ENCODE measurements at regions not wholly inside any gene's neighbourhood (a gene's known extent, or its start where the extent isn't known, plus 50 kb on each side); places are given as distances from the start of the nearest gene placed in this dataset.

GRCh38 chr13:31905961-31906360 is 125.6 kb upstream of the FRY start:
- Histone ChIP-seq H3K27ac (ENCODE audit: low read depth, low read length) (no peak overlapping the region), H3K27me3 (ENCODE audit: control insufficient read depth in 5 of 5, insufficient read depth in 4 of 5, low read length in 5 of 5) (no peaks in the 10 kb centered on the region), H3K36me3 (ENCODE audit: control insufficient read depth in 5 of 5, insufficient read depth in 5 of 5, low read length in 5 of 5) (no peaks in the 10 kb centered on the region), H3K4me3 (ENCODE audit: low read depth in 1 of 5, low read length in 5 of 5) (no peak overlapping the region), H3K9me3 (ENCODE audit: control insufficient read depth in 5 of 5, low read length in 5 of 5) (no peaks in the 10 kb centered on the region), H3K9ac (ENCODE audit: low read length in 5 of 5) (no peak overlapping the region), H3K4me1 (ENCODE audit: control insufficient read depth in 5 of 5, insufficient read depth in 5 of 5, low read length in 5 of 5) (peaks cover 7 to 31% (median 22%) of the 10 kb centered on the region in 5 donors)

GRCh38 chr13:31908696-31909411 is 122.7 kb upstream of the FRY start:
- H3K27me3 ChIP-seq (ENCODE audit: control insufficient read depth in 5 of 5, insufficient read depth in 4 of 5, low read length in 5 of 5): no peaks in the 10 kb centered on the region
- H3K4me3 ChIP-seq (ENCODE audit: low read depth in 1 of 5, low read length in 5 of 5): no peak overlapping the region
- peak overlapping the region in 1 of 5 donors; percentile 44 for H3K9ac ChIP-seq (ENCODE audit: low read length in 5 of 5)
- H3K27ac ChIP-seq (ENCODE audit: low read depth, low read length): peak overlapping the region; percentile 47
- no peaks in the 10 kb centered on the region for H3K36me3 ChIP-seq (ENCODE audit: control insufficient read depth in 5 of 5, insufficient read depth in 5 of 5, low read length in 5 of 5)
- peaks cover 7 to 36% (median 25%) of the 10 kb centered on the region in 5 donors for H3K4me1 ChIP-seq (ENCODE audit: control insufficient read depth in 5 of 5, insufficient read depth in 5 of 5, low read length in 5 of 5)
- no peaks in the 10 kb centered on the region for H3K9me3 ChIP-seq (ENCODE audit: control insufficient read depth in 5 of 5, low read length in 5 of 5)

DNA sequence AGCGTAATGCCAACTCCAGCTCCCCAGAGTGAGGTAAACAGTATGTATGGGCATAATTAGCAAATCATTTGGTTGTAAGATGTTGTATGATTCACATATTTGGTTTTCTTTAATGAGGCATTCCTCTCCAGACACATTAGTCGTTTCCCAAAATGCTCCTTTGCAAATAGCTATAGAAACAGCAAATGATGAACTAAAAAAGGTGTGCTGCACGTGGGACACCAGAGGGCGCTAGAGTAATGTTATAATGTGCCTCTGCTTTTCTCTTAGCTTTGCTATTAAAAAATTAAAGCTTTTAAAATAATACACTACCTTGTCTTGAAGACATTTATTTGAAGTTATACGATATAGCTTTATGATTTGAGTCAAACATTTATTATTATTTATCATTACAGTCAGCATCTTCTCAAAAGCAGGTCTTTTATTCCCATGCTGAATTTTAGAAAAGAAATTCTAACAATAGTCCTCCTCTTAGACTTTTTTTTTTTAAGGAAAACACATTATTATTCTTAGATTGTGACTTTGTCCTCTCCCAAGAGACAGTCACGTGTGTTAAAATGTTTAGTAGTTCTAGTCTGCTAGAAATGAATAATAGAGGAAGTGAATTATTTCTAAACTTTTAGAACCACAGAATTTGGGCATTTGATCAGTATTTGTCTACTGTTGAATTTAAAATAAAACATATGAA is 121.6 kb upstream of the FRY start:
- Histone ChIP-seq H3K27me3 (ENCODE audit: control insufficient read depth in 5 of 5, insufficient read depth in 4 of 5, low read length in 5 of 5) (no peaks in the 10 kb centered on the region), H3K9ac (ENCODE audit: low read length in 5 of 5) (no peak overlapping the region), H3K4me1 (ENCODE audit: control insufficient read depth in 5 of 5, insufficient read depth in 5 of 5, low read length in 5 of 5) (peaks cover 7 to 35% (median 25%) of the 10 kb centered on the region in 5 donors), H3K36me3 (ENCODE audit: control insufficient read depth in 5 of 5, insufficient read depth in 5 of 5, low read length in 5 of 5) (no peaks in the 10 kb centered on the region), H3K9me3 (ENCODE audit: control insufficient read depth in 5 of 5, low read length in 5 of 5) (no peaks in the 10 kb centered on the region), H3K27ac (ENCODE audit: low read depth, low read length) (no peak overlapping the region), H3K4me3 (ENCODE audit: low read depth in 1 of 5, low read length in 5 of 5) (no peak overlapping the region)

DNA sequence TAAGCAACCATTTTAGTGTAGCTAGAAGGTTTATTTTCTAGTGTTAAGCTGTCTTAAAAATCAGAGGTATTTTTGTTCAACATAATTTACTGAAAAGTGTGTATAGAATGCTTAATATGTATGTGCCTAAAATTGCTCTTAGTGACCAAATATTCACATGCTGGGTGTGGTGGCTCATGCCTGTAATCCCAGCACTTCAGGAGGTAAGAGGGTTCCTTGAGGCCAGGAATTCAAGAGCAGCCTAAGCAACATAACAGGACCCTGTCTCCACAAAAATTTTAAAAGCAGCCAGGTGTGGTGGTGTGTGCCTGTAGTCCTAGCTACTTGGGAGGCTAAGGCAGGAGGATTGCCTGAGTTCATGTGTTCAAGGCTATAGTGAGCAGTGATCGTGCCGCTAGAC is 120.9 kb upstream of the FRY start:
- H3K27ac ChIP-seq (ENCODE audit: low read depth, low read length): no peak overlapping the region
- no peaks in the 10 kb centered on the region for H3K36me3 ChIP-seq (ENCODE audit: control insufficient read depth in 5 of 5, insufficient read depth in 5 of 5, low read length in 5 of 5)
- H3K4me1 ChIP-seq (ENCODE audit: control insufficient read depth in 5 of 5, insufficient read depth in 5 of 5, low read length in 5 of 5): peaks cover 7 to 35% (median 25%) of the 10 kb centered on the region in 5 donors
- no peaks in the 10 kb centered on the region for H3K27me3 ChIP-seq (ENCODE audit: control insufficient read depth in 5 of 5, insufficient read depth in 4 of 5, low read length in 5 of 5)
- H3K4me3 ChIP-seq (ENCODE audit: low read depth in 1 of 5, low read length in 5 of 5): no peak overlapping the region
- no peaks in the 10 kb centered on the region for H3K9me3 ChIP-seq (ENCODE audit: control insufficient read depth in 5 of 5, low read length in 5 of 5)
- no peak overlapping the region for H3K9ac ChIP-seq (ENCODE audit: low read length in 5 of 5)

- Histone ChIP-seq H3K4me3 (ENCODE audit: low read depth in 1 of 5, low read length in 5 of 5) (no peak overlapping the region), H3K4me1 (ENCODE audit: control insufficient read depth in 5 of 5, insufficient read depth in 5 of 5, low read length in 5 of 5) (peaks cover 7 to 35% (median 25%) of the 10 kb centered on the region in 5 donors), H3K36me3 (ENCODE audit: control insufficient read depth in 5 of 5, insufficient read depth in 5 of 5, low read length in 5 of 5) (no peaks in the 10 kb centered on the region), H3K27ac (ENCODE audit: low read depth, low read length) (no peak overlapping the region), H3K9me3 (ENCODE audit: control insufficient read depth in 5 of 5, low read length in 5 of 5) (no peaks in the 10 kb centered on the region), H3K27me3 (ENCODE audit: control insufficient read depth in 5 of 5, insufficient read depth in 4 of 5, low read length in 5 of 5) (no peaks in the 10 kb centered on the region), H3K9ac (ENCODE audit: low read length in 5 of 5) (no peak overlapping the region)
Measured at GRCh38 chr13:31912647-31913401, 118.8 kb upstream of the FRY start.

GRCh38 chr13:31913459-31913858 is 118.1 kb upstream of the FRY start:
- Histone ChIP-seq H3K4me1 (ENCODE audit: control insufficient read depth in 5 of 5, insufficient read depth in 5 of 5, low read length in 5 of 5) (peaks cover 5 to 32% (median 22%) of the 10 kb centered on the region in 5 donors), H3K36me3 (ENCODE audit: control insufficient read depth in 5 of 5, insufficient read depth in 5 of 5, low read length in 5 of 5) (no peaks in the 10 kb centered on the region), H3K27ac (ENCODE audit: low read depth, low read length) (no peak overlapping the region), H3K9me3 (ENCODE audit: control insufficient read depth in 5 of 5, low read length in 5 of 5) (no peaks in the 10 kb centered on the region), H3K9ac (ENCODE audit: low read length in 5 of 5) (no peak overlapping the region), H3K4me3 (ENCODE audit: low read depth in 1 of 5, low read length in 5 of 5) (no peak overlapping the region), H3K27me3 (ENCODE audit: control insufficient read depth in 5 of 5, insufficient read depth in 4 of 5, low read length in 5 of 5) (no peaks in the 10 kb centered on the region)

- peaks cover 0 to 18% (median 8%) of the 10 kb centered on the region in 5 donors for H3K4me1 ChIP-seq (ENCODE audit: control insufficient read depth in 5 of 5, insufficient read depth in 5 of 5, low read length in 5 of 5)
- no peaks in the 10 kb centered on the region for H3K27me3 ChIP-seq (ENCODE audit: control insufficient read depth in 5 of 5, insufficient read depth in 4 of 5, low read length in 5 of 5)
- no peak overlapping the region for H3K27ac ChIP-seq (ENCODE audit: low read depth, low read length)
- H3K36me3 ChIP-seq (ENCODE audit: control insufficient read depth in 5 of 5, insufficient read depth in 5 of 5, low read length in 5 of 5): no peaks in the 10 kb centered on the region
- no peak overlapping the region for H3K4me3 ChIP-seq (ENCODE audit: low read depth in 1 of 5, low read length in 5 of 5)
- no peaks in the 10 kb centered on the region for H3K9me3 ChIP-seq (ENCODE audit: control insufficient read depth in 5 of 5, low read length in 5 of 5)
- no peak overlapping the region for H3K9ac ChIP-seq (ENCODE audit: low read length in 5 of 5)
Measured at GRCh38 chr13:31914843-31915242, 116.7 kb upstream of the FRY start.

GRCh38 chr13:31918707-31919106 is 112.9 kb upstream of the FRY start:
- no peak overlapping the region for H3K9ac ChIP-seq (ENCODE audit: low read length in 5 of 5)
- peaks cover 0 to 5% (median 0%) of the 10 kb centered on the region in 5 donors for H3K4me1 ChIP-seq (ENCODE audit: control insufficient read depth in 5 of 5, insufficient read depth in 5 of 5, low read length in 5 of 5)
- H3K9me3 ChIP-seq (ENCODE audit: control insufficient read depth in 5 of 5, low read length in 5 of 5): no peaks in the 10 kb centered on the region
- no peak overlapping the region for H3K4me3 ChIP-seq (ENCODE audit: low read depth in 1 of 5, low read length in 5 of 5)
- no peaks in the 10 kb centered on the region for H3K27me3 ChIP-seq (ENCODE audit: control insufficient read depth in 5 of 5, insufficient read depth in 4 of 5, low read length in 5 of 5)
- no peak overlapping the region for H3K27ac ChIP-seq (ENCODE audit: low read depth, low read length)
- no peaks in the 10 kb centered on the region for H3K36me3 ChIP-seq (ENCODE audit: control insufficient read depth in 5 of 5, insufficient read depth in 5 of 5, low read length in 5 of 5)

DNA sequence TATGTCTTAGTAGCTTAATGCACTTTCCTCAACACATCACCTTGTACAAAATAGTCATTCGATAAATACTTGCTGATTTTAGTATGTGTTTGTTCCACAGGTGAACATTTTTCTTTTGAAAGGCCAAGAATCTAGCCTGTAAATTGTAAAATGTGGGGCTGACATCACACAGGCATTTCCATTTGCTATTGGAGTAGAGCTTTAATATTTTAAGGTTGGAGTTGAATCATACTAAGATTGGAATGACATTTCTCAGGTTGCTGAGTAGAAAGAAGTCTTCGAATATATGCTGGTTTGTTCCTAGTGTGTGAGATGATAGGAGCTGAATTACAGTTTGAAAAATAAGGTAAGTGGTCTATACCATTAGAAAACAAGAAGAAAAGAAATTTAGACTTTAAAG is 112.3 kb upstream of the FRY start:
- H3K9me3 ChIP-seq (ENCODE audit: control insufficient read depth in 5 of 5, low read length in 5 of 5): no peaks in the 10 kb centered on the region
- H3K27me3 ChIP-seq (ENCODE audit: control insufficient read depth in 5 of 5, insufficient read depth in 4 of 5, low read length in 5 of 5): no peaks in the 10 kb centered on the region
- no peaks in the 10 kb centered on the region for H3K36me3 ChIP-seq (ENCODE audit: control insufficient read depth in 5 of 5, insufficient read depth in 5 of 5, low read length in 5 of 5)
- H3K27ac ChIP-seq (ENCODE audit: low read depth, low read length): no peak overlapping the region
- H3K4me1 ChIP-seq (ENCODE audit: control insufficient read depth in 5 of 5, insufficient read depth in 5 of 5, low read length in 5 of 5): peaks cover 0 to 5% (median 0%) of the 10 kb centered on the region in 5 donors
- H3K9ac ChIP-seq (ENCODE audit: low read length in 5 of 5): no peak overlapping the region
- no peak overlapping the region for H3K4me3 ChIP-seq (ENCODE audit: low read depth in 1 of 5, low read length in 5 of 5)
